GM12878 (cell line): ENCODE measurements at regions not wholly inside any gene's neighbourhood (a gene's known extent, or its start where the extent isn't known, plus 50 kb on each side); places are given as distances from the start of the nearest gene placed in this dataset.

Source experiments
- ATAC-seq: fragments of 200-7000 bp; cut with Tn5 transposase; 3 replicates; pipeline ENCODE4 v1.9.1; 2020; ENCODE audit warnings: mild to moderate bottlenecking, moderate library complexity
- BruUV-seq: library from RNA; stranded (reverse); fragments of 400-500 nt; replicated peaks from 2 replicates; lab custom pipeline; 2021; lab: Mats Ljungman, UMichigan
- CTCF ChIA-PET: fragments of 300-600 bp; sonication (Branson Sonifier 250); formaldehyde crosslinking; extraction: SDS; loops from one replicate; lab custom pipeline; 2021; ENCODE audit warnings: inconsistent platforms; lab: Yijun Ruan, JAX
- POLR2A ChIA-PET: fragments of 350-600 bp; formaldehyde crosslinking; extraction: SDS; loops from one replicate; lab custom pipeline; 2021; ENCODE audit warnings: inconsistent platforms; lab: Charles Lee
- RAD21 ChIA-PET: fragments of 300-600 bp; sonication (Branson Sonifier 250); formaldehyde crosslinking; loops from one replicate; lab custom pipeline; 2023; ENCODE audit warnings: antibody characterized with exemption; ENCODE audit not compliant: unreplicated experiment; lab: Charles Lee
- SMC1A ChIA-PET: fragments of 300-600 bp; sonication (Branson Sonifier 250); formaldehyde crosslinking; loops from one replicate; lab custom pipeline; 2023; ENCODE audit not compliant: unreplicated experiment, uncharacterized antibody; lab: Charles Lee
- DNase-seq: peaks from one replicate; pipeline ENCODE4 v3.0.0-alpha.2; 2011; ENCODE audit warnings: low read depth, low spot score
- FAIRE-seq: peaks from 3 replicates; lab custom pipeline; 2011; peaks lifted over from hg19 to GRCh38; lab: Jason Lieb, UNC
- H2AFZ ChIP-seq: 2 replicates; pipeline ENCODE4 v1.6.0; 2011; ENCODE audit warnings: low read depth, low read length, control low read depth; ENCODE audit not compliant: control insufficient read depth
- H3K27ac ChIP-seq: 2 replicates; pipeline ENCODE4 v1.5.1; 2011; ENCODE audit warnings: control low read depth; ENCODE audit not compliant: control insufficient read depth, insufficient read depth
- H3K27me3 ChIP-seq, 2 experiments: replicated peaks in 1 of 2; 2 replicates each; pipeline versions ENCODE4 v1.6.0 to v1.6.1; 2011; ENCODE audit warnings: low read length in 1 of 2; ENCODE audit not compliant: control insufficient read depth in 2 of 2, insufficient read depth in 2 of 2
- H3K36me3 ChIP-seq, 2 experiments: 2 replicates each; pipeline ENCODE4 v1.5.1; 2011; ENCODE audit warnings: low read length in 1 of 2; ENCODE audit not compliant: control insufficient read depth in 2 of 2, insufficient read depth in 2 of 2
- H3K4me1 ChIP-seq: 2 replicates; pipeline ENCODE4 v1.6.1; 2011; ENCODE audit warnings: mild to moderate bottlenecking, low read length, moderate library complexity, mixed read lengths; ENCODE audit not compliant: control insufficient read depth, insufficient read depth
- H3K4me2 ChIP-seq: 2 replicates; pipeline ENCODE4 v1.6.0; 2011; ENCODE audit warnings: control low read depth; ENCODE audit not compliant: control insufficient read depth, insufficient read depth
- H3K4me3 ChIP-seq: fragments of 200-600 bp; sonication (generic); 2 replicates; pipeline ENCODE4 v1.5.1; 2016
- H3K79me2 ChIP-seq: 2 replicates; pipeline ENCODE4 v1.6.0; 2011; ENCODE audit warnings: low read length; ENCODE audit not compliant: control insufficient read depth, insufficient read depth
- H3K9ac ChIP-seq: 2 replicates; pipeline ENCODE4 v1.8.0; 2011; ENCODE audit warnings: low read length, control low read depth, mixed read lengths; ENCODE audit not compliant: control insufficient read depth, insufficient read depth
- H3K9me3 ChIP-seq: replicated peaks from 3 replicates; pipeline ENCODE4 v1.5.1; 2011; ENCODE audit warnings: mild to moderate bottlenecking, low read length; ENCODE audit not compliant: control insufficient read depth, insufficient read depth
- H4K20me1 ChIP-seq: 2 replicates; pipeline ENCODE4 v1.6.0; 2011; ENCODE audit not compliant: control insufficient read depth, insufficient read depth
- IRF3 ChIP-seq: fragments of 450-650 bp; IDR thresholded peaks from 2 replicates; pipeline ENCODE4 v1.6.1; 2014; ENCODE audit warnings: mild to moderate bottlenecking
- LARP7 ChIP-seq: fragments of 450-650 bp; IDR thresholded peaks from 2 replicates; pipeline ENCODE4 v1.6.1; 2017; ENCODE audit warnings: mild to moderate bottlenecking
- NFYA ChIP-seq: IDR thresholded peaks from 2 replicates; pipeline ENCODE4 v1.6.1; 2011; ENCODE audit warnings: low read depth, mild to moderate bottlenecking, low read length, improper control_type of control experiment, borderline replicate concordance
- SMARCA5 ChIP-seq: fragments of 450-650 bp; IDR thresholded peaks from 2 replicates; pipeline ENCODE4 v1.6.1; 2017; ENCODE audit warnings: mild to moderate bottlenecking
- TCF12 ChIP-seq: IDR thresholded peaks from 2 replicates; pipeline ENCODE4 v1.6.1; 2011; ENCODE audit warnings: low read depth, mild to moderate bottlenecking, low read length
- YBX1 ChIP-seq: fragments of 450-650 bp; IDR thresholded peaks from 2 replicates; pipeline ENCODE4 v1.6.1; 2016; ENCODE audit warnings: antibody characterized with exemption
- ZBTB33 ChIP-seq: fragments of 450-650 bp; IDR thresholded peaks from 2 replicates; pipeline ENCODE4 v1.6.1; 2017; ENCODE audit warnings: mild to moderate bottlenecking
- WGBS: methylation state at CpG from one replicate; pipeline ENCODE4 v1.1.6; 2016; ENCODE audit warnings: low lambda C conversion rate; ENCODE audit not compliant: insufficient replicate concordance, insufficient coverage; ENCODE audit errors: missing lambda C conversion rate; 5-methylcytosine and 5-hydroxymethylcytosine counted together
- in situ Hi-C: fragments of 300-500 bp; cut with MboI; formaldehyde crosslinking; loops from 9 replicates; pipeline ENCODE4 v1.14.3; 2018; ENCODE audit warnings: mixed read lengths
- intact Hi-C: fragments of 100-400 bp; cut with micrococcal nuclease; formaldehyde crosslinking; loops from one replicate; pipeline ENCODE4 v1.14.2; 2022; ENCODE audit not compliant: unreplicated experiment
- TF ChIP-seq, protein P1 (sequence below): IDR thresholded peaks from 2 replicates; pipeline ENCODE4 v1.6.1; 2011; ENCODE audit warnings: low read depth, low read length, improper control_type of control experiment, borderline replicate concordance
- TF ChIP-seq, protein P2 (sequence below): fragments of 450-650 bp; IDR thresholded peaks from 2 replicates; pipeline ENCODE4 v1.6.1; 2016; ENCODE audit warnings: mild to moderate bottlenecking
- TF ChIP-seq, protein P3 (sequence below): IDR thresholded peaks from 2 replicates; pipeline ENCODE4 v1.6.1; 2011; ENCODE audit warnings: borderline replicate concordance, low read depth, mild to moderate bottlenecking, moderate library complexity, low read length; ENCODE audit not compliant: insufficient read depth, poor library complexity, severe bottlenecking

DNA sequence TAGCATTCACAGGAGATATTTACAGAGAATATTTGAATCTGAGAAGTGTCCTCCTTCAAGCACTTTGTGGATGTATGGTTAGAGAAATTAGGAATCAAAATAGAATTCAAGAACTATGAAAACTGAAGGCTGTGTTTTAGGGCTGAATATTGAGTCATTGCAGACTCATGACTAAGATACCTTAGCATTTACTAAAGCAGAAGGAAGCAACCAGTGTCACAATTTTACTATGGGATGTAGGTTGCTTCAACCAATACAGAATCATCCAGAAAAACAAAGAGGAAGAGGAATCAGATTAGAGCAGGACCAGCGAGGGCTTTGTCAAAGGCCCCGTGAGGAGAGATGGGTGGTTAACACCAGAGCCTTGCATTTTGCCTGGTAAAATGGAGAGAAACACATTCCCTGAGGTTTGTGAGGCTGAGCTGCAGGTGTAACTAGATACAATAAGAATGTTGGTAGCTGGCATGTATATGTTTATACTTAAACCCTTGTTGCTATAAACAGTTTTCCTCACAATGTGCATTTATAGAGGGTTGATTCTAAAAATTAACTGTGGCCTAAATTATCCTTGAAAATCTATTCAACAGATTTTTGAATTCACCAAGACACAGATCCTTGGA lies 518.1 kb downstream of the AGTPBP1 start:
- FAIRE-seq, result no peak
- H3K79me2 ChIP-seq, result no peaks in the 10 kb centered on the region
- BruUV-seq, result no TSS peak
- TF ChIP-seq YBX1 (no peak), SMARCA5 (no peak), TCF12 (no peak), IRF3 (no peak), LARP7 (no peak), ZBTB33 (no peak), NFYA (no peak)
- TF ChIP-seq, protein P1, sequence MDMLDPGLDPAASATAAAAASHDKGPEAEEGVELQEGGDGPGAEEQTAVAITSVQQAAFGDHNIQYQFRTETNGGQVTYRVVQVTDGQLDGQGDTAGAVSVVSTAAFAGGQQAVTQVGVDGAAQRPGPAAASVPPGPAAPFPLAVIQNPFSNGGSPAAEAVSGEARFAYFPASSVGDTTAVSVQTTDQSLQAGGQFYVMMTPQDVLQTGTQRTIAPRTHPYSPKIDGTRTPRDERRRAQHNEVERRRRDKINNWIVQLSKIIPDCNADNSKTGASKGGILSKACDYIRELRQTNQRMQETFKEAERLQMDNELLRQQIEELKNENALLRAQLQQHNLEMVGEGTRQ, result no peak
- TF ChIP-seq, protein P2, sequence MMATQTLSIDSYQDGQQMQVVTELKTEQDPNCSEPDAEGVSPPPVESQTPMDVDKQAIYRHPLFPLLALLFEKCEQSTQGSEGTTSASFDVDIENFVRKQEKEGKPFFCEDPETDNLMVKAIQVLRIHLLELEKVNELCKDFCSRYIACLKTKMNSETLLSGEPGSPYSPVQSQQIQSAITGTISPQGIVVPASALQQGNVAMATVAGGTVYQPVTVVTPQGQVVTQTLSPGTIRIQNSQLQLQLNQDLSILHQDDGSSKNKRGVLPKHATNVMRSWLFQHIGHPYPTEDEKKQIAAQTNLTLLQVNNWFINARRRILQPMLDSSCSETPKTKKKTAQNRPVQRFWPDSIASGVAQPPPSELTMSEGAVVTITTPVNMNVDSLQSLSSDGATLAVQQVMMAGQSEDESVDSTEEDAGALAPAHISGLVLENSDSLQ, result no peak
- TF ChIP-seq, protein P3, sequence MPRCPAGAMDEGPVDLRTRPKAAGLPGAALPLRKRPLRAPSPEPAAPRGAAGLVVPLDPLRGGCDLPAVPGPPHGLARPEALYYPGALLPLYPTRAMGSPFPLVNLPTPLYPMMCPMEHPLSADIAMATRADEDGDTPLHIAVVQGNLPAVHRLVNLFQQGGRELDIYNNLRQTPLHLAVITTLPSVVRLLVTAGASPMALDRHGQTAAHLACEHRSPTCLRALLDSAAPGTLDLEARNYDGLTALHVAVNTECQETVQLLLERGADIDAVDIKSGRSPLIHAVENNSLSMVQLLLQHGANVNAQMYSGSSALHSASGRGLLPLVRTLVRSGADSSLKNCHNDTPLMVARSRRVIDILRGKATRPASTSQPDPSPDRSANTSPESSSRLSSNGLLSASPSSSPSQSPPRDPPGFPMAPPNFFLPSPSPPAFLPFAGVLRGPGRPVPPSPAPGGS, result no peak
- TF ChIP-seq, all 136 proteins: peak for 0
- RAD21 ChIA-PET, result no interaction called here
- H3K4me2 ChIP-seq, result no peak overlapping the region
- SMC1A ChIA-PET, result interaction anchor here (0.6 kb wide), 1 partner anchor 1191 kb away, joined by 3 read pairs; no protein-coding TSS in a partner anchor
- H2AFZ ChIP-seq, result no peak overlapping the region
- H3K9me3 ChIP-seq, result no peaks in the 10 kb centered on the region
- no peaks in the 10 kb centered on the region for H3K36me3 ChIP-seq
- no peak for DNase-seq
- H3K27me3 ChIP-seq, result no peaks in the 10 kb centered on the region; a peak in 1 of 4 replicates
- in situ Hi-C loops (no loop called here), intact Hi-C loops (no loop called here)
- CTCF ChIA-PET, result no interaction called here
- 74% methylated on average over 2 of the region's 2 CpGs for WGBS
- H3K27ac ChIP-seq, result no peak overlapping the region
- ATAC-seq, result no peak
- H3K4me1 ChIP-seq, result no peaks in the 10 kb centered on the region
- no peaks in the 10 kb centered on the region for H4K20me1 ChIP-seq
- POLR2A ChIA-PET, result no interaction called here
- H3K9ac ChIP-seq, result no peak overlapping the region
- H3K4me3 ChIP-seq, result no peak overlapping the region
